HG03354 (cell line): ENCODE measurements at regions not wholly inside any gene's neighbourhood (a gene's known extent, or its start where the extent isn't known, plus 50 kb on each side); places are given as distances from the start of the nearest gene placed in this dataset.
"Not testable (repeated sequence)": the region's sequence is repeated elsewhere in the genome, so short reads cannot be mapped to it uniquely, and the experiment has no call there.

Experiments used
- ATAC-seq: cut with Tn5 transposase; IDR thresholded peaks from one replicate; pipeline ENCODE4 v1.9.1; 2021; ENCODE audit warnings: mild to moderate bottlenecking; ENCODE audit not compliant: unreplicated experiment, poor library complexity, severe bottlenecking

- no peak for ATAC-seq
Measured at GRCh38 chr3:164340273-164340672, 738.0 kb downstream of the SI start.

- no peak for ATAC-seq
Measured at GRCh38 chr3:164332831-164333802, 745.2 kb downstream of the SI start.

GRCh38 chr3:164326714-164327113, 751.6 kb downstream of the SI start:
- ATAC-seq = no peak

- no peak for ATAC-seq
Measured at GRCh38 chr3:164320962-164321361, 757.3 kb downstream of the SI start.

GRCh38 chr3:164306042-164306441, 772.3 kb downstream of the SI start:
- ATAC-seq = no peak

- ATAC-seq = no peak
Measured at GRCh38 chr3:164303894-164304293, 774.4 kb downstream of the SI start.

GRCh38 chr3:164302622-164303021, 775.7 kb downstream of the SI start:
- ATAC-seq = no peak

GRCh38 chr3:164291486-164291885, 786.8 kb downstream of the SI start:
- ATAC-seq = not testable (repeated sequence)

GRCh38 chr3:164278550-164278949, 799.7 kb downstream of the SI start:
- ATAC-seq = no peak

- no peak for ATAC-seq
Measured at GRCh38 chr3:164267053-164267452, 811.2 kb downstream of the SI start.

GRCh38 chr3:164250923-164251322, 827.4 kb downstream of the SI start:
- no peak for ATAC-seq

GRCh38 chr3:164236851-164237250, 841.4 kb downstream of the SI start:
- ATAC-seq = no peak

GRCh38 chr3:164235289-164236028, 842.8 kb downstream of the SI start:
- ATAC-seq = no peak

- ATAC-seq = no peak
Measured at GRCh38 chr3:164233951-164234350, 844.3 kb downstream of the SI start.

GRCh38 chr3:164231718-164232117, 846.6 kb downstream of the SI start:
- no peak for ATAC-seq

GRCh38 chr3:164230385-164231094, 847.8 kb downstream of the SI start:
- ATAC-seq = no peak

- ATAC-seq = no peak
Measured at GRCh38 chr3:164224126-164224525, 854.2 kb downstream of the SI start.

- no peak for ATAC-seq
Measured at GRCh38 chr3:164222197-164222596, 856.1 kb downstream of the SI start.

- ATAC-seq = no peak
Measured at GRCh38 chr3:164221297-164221696, 857.0 kb downstream of the SI start.

- ATAC-seq = no peak
Measured at GRCh38 chr3:164209363-164209762, 868.9 kb downstream of the SI start.
